SHP77 treated with DMSO at 0.1 percent for 48 hours (cell line): ENCODE measurements at regions not wholly inside any gene's neighbourhood (a gene's known extent, or its start where the extent isn't known, plus 50 kb on each side); places are given as distances from the start of the nearest gene placed in this dataset.

ENCODE experiments used
- DNase-seq: peaks from one replicate; lab custom pipeline; 2025; lab: John Stamatoyannopoulos, UW

GRCh38 chr12:90398285-90398836, 556.6 kb downstream of the CCER1 start:
- no peak for DNase-seq

- no peak for DNase-seq
Observed at GRCh38 chr12:90396556-90396955, 558.4 kb downstream of the CCER1 start.

- no peak for DNase-seq
Observed at GRCh38 chr12:90393652-90394051, 561.3 kb downstream of the CCER1 start.

- DNase-seq: no peak
Observed at GRCh38 chr12:90393089-90393488, 561.9 kb downstream of the CCER1 start.

- no peak for DNase-seq
Observed at GRCh38 chr12:90390947-90391346, 564.0 kb downstream of the CCER1 start.

GRCh38 chr12:90368081-90368480, 586.9 kb downstream of the CCER1 start:
- DNase-seq: no peak

GRCh38 chr12:90366286-90366685, 588.7 kb downstream of the CCER1 start:
- DNase-seq: no peak

- no peak for DNase-seq
Observed at GRCh38 chr12:90360300-90360699, 594.7 kb downstream of the CCER1 start.

- no peak for DNase-seq
Observed at GRCh38 chr12:90355711-90356355, 599.1 kb downstream of the CCER1 start.

GRCh38 chr12:90343966-90344365, 611.0 kb downstream of the CCER1 start:
- DNase-seq: no peak

GRCh38 chr12:90342081-90342480, 612.9 kb downstream of the CCER1 start:
- no peak for DNase-seq

- DNase-seq: no peak
Observed at GRCh38 chr12:90339837-90340236, 615.1 kb downstream of the CCER1 start.

GRCh38 chr12:90338365-90338764, 616.6 kb downstream of the CCER1 start:
- no peak for DNase-seq

GRCh38 chr12:90337018-90337417, 618.0 kb downstream of the CCER1 start:
- no peak for DNase-seq

- DNase-seq: no peak
Observed at GRCh38 chr12:90335566-90335965, 619.4 kb downstream of the CCER1 start.

- no peak for DNase-seq
Observed at GRCh38 chr12:90333939-90334338, 621.0 kb downstream of the CCER1 start.

GRCh38 chr12:90333424-90333823, 621.6 kb downstream of the CCER1 start:
- no peak for DNase-seq

GRCh38 chr12:90331821-90332220, 623.2 kb downstream of the CCER1 start:
- no peak for DNase-seq

GRCh38 chr12:90331262-90331661, 622.6 kb upstream of the ATP2B1 start:
- DNase-seq: no peak

GRCh38 chr12:90327793-90328743, 619.4 kb upstream of the ATP2B1 start:
- DNase-seq: no peak

GRCh38 chr12:90323217-90323616, 614.6 kb upstream of the ATP2B1 start:
- DNase-seq: no peak

- DNase-seq: no peak
Observed at GRCh38 chr12:90322006-90322405, 613.4 kb upstream of the ATP2B1 start.

- DNase-seq: no peak
Observed at GRCh38 chr12:90321369-90321768, 612.7 kb upstream of the ATP2B1 start.
